K562 (cell line): ENCODE measurements at regions not wholly inside any gene's neighbourhood (a gene's known extent, or its start where the extent isn't known, plus 50 kb on each side); places are given as distances from the start of the nearest gene placed in this dataset.

Experiments
- GABPA ChIP-seq: fragments of 200-800 bp; sonication (Bioruptor generic); conservative IDR thresholded peaks from 2 replicates; pipeline ENCODE4 v1.6.1; 2016; ENCODE audit warnings: low read depth, missing genetic modification characterization, missing compliant biosample characterization
- HDGF ChIP-seq: fragments of 450-650 bp; IDR thresholded peaks from 2 replicates; pipeline ENCODE4 v1.6.1; 2016
- SIN3A ChIP-seq, 2 experiments: fragments of 150-350 bp in 1 of 2; IDR thresholded peaks; 2 replicates each; pipeline ENCODE4 v1.6.1; 2011 to 2016; ENCODE audit warnings: borderline replicate concordance in 2 of 2, low read depth in 2 of 2, low read length in 2 of 2, mild to moderate bottlenecking in 2 of 2, moderate library complexity in 2 of 2; ENCODE audit not compliant: control insufficient read depth in 1 of 2
- TF ChIP-seq, protein P1 (sequence below): fragments of 200-600 bp; sonication (generic); IDR thresholded peaks from one replicate; pipeline ENCODE4 v1.6.1; 2012; ENCODE audit warnings: mild to moderate bottlenecking, low read depth, low read length, inconsistent platforms
- TF ChIP-seq, protein P2 (sequence below): fragments of 250-450 bp; sonication (Bioruptor Pico); IDR thresholded peaks from 2 replicates; pipeline ENCODE4 v1.5.0; 2021; ENCODE audit warnings: mild to moderate bottlenecking, borderline replicate concordance
- TF ChIP-seq, protein P3 (sequence below): sonication (generic); formaldehyde crosslinking; IDR thresholded peaks from 2 replicates; pipeline ENCODE4 v1.8.0; 2023; ENCODE audit warnings: mild to moderate bottlenecking, missing genetic modification reagents

DNA sequence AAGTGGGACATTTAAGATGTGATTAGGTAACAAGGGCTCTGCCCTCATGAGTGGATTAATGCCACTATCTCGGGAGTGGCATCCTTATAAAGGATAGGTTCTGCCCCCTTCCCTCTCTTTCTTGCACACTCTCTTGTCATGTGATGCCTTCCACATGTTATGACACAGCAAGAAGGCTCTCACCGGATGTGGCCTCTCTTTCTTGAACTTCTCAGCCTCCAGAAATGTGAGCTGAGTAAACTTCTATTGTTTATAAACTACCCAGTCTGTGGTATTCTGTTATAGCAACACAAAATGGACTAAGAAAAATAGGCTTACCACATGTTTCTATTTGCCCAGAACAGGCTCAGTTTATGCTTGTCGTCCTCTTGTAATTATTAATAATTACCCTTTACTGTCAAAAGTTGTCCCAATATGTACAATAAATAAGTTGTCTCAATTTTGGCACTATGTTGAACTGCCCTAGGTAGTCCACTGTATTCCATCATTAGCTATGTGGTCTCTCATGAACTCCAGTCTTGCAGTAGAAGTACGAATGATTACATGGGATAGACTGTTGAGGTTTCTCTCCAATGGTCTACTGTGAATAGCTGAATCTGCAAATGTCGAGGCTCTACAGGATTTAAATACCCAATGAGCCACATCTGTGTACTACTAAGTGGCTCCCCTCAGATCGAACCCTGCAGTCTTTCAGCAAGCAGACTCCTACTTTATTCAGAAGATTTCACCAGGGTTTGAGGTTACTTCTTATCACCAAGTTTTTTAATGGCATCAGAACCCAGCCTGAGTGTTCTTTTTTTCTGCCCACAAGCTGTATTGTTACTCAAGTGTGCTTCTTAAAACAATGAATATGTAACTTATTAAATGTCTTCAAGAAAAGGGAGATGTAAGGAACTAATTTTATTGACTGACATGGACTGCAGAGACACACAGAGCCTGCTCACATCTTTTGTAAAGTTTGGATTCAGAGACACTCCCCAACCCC, 102.0 kb upstream of the LEF1 start (continued):
- TF ChIP-seq GABPA (tag) (peak; percentile 68), HDGF (no peak), SIN3A (IDR thresholded peaks at IDR 0.05; ENCODE audit: borderline replicate concordance in 2 of 2, control insufficient read depth in 1 of 2, low read depth in 2 of 2, low read length in 2 of 2) (no peak)
- TF ChIP-seq, protein P1, sequence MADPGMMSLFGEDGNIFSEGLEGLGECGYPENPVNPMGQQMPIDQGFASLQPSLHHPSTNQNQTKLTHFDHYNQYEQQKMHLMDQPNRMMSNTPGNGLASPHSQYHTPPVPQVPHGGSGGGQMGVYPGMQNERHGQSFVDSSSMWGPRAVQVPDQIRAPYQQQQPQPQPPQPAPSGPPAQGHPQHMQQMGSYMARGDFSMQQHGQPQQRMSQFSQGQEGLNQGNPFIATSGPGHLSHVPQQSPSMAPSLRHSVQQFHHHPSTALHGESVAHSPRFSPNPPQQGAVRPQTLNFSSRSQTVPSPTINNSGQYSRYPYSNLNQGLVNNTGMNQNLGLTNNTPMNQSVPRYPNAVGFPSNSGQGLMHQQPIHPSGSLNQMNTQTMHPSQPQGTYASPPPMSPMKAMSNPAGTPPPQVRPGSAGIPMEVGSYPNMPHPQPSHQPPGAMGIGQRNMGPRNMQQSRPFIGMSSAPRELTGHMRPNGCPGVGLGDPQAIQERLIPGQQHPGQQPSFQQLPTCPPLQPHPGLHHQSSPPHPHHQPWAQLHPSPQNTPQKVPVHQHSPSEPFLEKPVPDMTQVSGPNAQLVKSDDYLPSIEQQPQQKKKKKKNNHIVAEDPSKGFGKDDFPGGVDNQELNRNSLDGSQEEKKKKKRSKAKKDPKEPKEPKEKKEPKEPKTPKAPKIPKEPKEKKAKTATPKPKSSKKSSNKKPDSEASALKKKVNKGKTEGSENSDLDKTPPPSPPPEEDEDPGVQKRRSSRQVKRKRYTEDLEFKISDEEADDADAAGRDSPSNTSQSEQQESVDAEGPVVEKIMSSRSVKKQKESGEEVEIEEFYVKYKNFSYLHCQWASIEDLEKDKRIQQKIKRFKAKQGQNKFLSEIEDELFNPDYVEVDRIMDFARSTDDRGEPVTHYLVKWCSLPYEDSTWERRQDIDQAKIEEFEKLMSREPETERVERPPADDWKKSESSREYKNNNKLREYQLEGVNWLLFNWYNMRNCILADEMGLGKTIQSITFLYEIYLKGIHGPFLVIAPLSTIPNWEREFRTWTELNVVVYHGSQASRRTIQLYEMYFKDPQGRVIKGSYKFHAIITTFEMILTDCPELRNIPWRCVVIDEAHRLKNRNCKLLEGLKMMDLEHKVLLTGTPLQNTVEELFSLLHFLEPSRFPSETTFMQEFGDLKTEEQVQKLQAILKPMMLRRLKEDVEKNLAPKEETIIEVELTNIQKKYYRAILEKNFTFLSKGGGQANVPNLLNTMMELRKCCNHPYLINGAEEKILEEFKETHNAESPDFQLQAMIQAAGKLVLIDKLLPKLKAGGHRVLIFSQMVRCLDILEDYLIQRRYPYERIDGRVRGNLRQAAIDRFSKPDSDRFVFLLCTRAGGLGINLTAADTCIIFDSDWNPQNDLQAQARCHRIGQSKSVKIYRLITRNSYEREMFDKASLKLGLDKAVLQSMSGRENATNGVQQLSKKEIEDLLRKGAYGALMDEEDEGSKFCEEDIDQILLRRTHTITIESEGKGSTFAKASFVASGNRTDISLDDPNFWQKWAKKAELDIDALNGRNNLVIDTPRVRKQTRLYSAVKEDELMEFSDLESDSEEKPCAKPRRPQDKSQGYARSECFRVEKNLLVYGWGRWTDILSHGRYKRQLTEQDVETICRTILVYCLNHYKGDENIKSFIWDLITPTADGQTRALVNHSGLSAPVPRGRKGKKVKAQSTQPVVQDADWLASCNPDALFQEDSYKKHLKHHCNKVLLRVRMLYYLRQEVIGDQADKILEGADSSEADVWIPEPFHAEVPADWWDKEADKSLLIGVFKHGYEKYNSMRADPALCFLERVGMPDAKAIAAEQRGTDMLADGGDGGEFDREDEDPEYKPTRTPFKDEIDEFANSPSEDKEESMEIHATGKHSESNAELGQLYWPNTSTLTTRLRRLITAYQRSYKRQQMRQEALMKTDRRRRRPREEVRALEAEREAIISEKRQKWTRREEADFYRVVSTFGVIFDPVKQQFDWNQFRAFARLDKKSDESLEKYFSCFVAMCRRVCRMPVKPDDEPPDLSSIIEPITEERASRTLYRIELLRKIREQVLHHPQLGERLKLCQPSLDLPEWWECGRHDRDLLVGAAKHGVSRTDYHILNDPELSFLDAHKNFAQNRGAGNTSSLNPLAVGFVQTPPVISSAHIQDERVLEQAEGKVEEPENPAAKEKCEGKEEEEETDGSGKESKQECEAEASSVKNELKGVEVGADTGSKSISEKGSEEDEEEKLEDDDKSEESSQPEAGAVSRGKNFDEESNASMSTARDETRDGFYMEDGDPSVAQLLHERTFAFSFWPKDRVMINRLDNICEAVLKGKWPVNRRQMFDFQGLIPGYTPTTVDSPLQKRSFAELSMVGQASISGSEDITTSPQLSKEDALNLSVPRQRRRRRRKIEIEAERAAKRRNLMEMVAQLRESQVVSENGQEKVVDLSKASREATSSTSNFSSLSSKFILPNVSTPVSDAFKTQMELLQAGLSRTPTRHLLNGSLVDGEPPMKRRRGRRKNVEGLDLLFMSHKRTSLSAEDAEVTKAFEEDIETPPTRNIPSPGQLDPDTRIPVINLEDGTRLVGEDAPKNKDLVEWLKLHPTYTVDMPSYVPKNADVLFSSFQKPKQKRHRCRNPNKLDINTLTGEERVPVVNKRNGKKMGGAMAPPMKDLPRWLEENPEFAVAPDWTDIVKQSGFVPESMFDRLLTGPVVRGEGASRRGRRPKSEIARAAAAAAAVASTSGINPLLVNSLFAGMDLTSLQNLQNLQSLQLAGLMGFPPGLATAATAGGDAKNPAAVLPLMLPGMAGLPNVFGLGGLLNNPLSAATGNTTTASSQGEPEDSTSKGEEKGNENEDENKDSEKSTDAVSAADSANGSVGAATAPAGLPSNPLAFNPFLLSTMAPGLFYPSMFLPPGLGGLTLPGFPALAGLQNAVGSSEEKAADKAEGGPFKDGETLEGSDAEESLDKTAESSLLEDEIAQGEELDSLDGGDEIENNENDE = no peak
- TF ChIP-seq, protein P2, sequence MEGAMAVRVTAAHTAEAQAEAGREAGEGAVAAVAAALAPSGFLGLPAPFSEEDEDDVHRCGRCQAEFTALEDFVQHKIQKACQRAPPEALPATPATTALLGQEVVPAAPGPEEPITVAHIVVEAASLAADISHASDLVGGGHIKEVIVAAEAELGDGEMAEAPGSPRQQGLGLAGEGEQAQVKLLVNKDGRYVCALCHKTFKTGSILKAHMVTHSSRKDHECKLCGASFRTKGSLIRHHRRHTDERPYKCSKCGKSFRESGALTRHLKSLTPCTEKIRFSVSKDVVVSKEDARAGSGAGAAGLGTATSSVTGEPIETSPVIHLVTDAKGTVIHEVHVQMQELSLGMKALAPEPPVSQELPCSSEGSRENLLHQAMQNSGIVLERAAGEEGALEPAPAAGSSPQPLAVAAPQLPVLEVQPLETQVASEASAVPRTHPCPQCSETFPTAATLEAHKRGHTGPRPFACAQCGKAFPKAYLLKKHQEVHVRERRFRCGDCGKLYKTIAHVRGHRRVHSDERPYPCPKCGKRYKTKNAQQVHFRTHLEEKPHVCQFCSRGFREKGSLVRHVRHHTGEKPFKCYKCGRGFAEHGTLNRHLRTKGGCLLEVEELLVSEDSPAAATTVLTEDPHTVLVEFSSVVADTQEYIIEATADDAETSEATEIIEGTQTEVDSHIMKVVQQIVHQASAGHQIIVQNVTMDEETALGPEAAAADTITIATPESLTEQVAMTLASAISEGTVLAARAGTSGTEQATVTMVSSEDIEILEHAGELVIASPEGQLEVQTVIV (CRISPR knock-in tag) = no peak
- TF ChIP-seq, protein P3, sequence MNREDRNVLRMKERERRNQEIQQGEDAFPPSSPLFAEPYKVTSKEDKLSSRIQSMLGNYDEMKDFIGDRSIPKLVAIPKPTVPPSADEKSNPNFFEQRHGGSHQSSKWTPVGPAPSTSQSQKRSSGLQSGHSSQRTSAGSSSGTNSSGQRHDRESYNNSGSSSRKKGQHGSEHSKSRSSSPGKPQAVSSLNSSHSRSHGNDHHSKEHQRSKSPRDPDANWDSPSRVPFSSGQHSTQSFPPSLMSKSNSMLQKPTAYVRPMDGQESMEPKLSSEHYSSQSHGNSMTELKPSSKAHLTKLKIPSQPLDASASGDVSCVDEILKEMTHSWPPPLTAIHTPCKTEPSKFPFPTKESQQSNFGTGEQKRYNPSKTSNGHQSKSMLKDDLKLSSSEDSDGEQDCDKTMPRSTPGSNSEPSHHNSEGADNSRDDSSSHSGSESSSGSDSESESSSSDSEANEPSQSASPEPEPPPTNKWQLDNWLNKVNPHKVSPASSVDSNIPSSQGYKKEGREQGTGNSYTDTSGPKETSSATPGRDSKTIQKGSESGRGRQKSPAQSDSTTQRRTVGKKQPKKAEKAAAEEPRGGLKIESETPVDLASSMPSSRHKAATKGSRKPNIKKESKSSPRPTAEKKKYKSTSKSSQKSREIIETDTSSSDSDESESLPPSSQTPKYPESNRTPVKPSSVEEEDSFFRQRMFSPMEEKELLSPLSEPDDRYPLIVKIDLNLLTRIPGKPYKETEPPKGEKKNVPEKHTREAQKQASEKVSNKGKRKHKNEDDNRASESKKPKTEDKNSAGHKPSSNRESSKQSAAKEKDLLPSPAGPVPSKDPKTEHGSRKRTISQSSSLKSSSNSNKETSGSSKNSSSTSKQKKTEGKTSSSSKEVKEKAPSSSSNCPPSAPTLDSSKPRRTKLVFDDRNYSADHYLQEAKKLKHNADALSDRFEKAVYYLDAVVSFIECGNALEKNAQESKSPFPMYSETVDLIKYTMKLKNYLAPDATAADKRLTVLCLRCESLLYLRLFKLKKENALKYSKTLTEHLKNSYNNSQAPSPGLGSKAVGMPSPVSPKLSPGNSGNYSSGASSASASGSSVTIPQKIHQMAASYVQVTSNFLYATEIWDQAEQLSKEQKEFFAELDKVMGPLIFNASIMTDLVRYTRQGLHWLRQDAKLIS (CRISPR knock-in tag) = no peak
